HG02678 (cell line): ENCODE measurements at regions not wholly inside any gene's neighbourhood (a gene's known extent, or its start where the extent isn't known, plus 50 kb on each side); places are given as distances from the start of the nearest gene placed in this dataset.

Experiments
- ATAC-seq: cut with Tn5 transposase; IDR thresholded peaks from one replicate; pipeline ENCODE4 v1.9.1; 2021; ENCODE audit warnings: mild to moderate bottlenecking, moderate library complexity; ENCODE audit not compliant: unreplicated experiment

DNA sequence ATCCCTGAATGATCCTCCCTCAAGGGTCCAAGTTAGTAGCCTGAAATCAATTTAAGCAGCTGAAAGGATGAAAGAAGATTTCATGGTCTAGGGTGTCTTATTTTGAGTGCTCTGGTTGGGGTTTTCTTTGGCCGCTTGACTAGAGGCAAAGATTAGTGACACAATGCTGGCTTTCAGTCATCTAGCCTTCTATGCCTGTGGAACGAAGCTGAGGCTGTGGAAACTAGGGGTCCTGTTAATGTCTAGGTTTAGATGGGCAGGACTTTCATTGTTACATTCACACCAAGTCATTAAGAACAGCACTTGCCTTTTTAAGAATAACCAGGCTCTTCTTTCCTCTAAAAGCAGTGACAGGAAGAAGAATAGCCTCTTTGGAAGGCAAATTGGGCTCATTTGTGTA lies 253.8 kb upstream of the E2F7 start:
- no peak for ATAC-seq

DNA sequence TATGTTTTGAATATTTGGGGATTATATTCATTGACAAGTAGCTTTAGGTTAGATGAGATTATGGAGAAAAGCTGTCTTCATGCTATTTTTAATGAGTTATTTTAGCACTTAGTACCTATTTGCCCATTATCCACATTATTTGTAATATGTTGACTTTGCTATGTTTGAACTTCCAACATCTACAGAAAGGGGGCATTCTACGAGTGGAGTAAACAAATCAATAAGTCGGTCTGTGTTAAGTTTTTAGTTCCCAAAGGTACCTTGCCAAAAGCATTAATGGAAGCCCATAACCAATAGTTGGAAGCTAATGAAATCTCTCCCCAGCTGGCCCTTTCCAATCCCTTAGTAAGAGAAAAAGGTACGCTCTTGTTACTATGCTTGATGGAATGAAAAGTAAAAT lies 250.0 kb upstream of the E2F7 start:
- no peak for ATAC-seq

DNA sequence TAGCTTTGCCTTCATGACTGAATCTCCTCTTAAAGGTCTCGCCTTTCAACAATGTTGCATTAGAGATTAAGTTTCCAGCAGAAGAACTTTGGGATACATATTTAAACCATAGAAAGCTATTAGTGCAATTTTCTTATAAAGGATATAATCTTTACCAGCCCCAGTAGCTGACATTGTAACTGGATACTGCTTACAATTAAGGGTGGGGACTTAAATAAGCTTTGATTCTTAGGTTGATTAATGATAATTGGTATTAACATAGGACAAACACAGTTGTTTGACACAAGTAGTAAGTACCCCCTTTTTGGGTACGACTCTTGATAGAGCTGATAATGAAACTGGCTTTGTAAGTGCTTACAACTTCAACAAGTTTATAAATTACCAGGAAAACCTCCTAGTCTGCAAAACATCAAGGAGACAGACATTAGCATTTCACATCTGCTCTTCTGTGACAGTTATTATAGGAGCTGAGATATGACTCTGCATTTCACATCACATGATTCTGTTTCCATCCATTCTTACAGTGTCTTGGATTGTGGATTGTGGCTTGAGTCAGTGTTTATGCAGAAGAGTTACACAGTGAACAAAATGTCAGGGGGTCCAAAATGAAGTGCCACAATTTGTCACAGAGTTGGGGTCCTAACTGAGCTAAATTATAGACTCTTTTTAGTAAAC lies 249.1 kb upstream of the E2F7 start:
- no peak for ATAC-seq

DNA sequence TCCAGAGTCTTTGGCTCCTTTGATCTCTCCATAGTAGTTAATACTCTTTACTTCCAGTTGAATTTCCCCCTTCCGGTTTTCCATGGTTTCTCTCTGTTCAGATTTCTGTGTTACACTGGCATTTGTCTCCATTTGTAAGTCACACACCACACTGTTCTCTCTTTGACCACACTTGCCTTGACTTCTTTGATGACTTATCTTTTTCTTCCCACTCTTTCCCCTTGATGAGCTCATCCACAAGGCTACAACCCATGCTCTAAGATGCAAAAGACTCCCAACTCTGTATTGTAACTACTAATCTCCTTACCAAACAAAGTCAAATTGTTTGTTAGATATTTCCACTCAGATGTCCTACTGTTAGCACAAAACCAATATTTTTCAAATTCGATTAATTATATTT lies 242.7 kb upstream of the E2F7 start:
- no peak for ATAC-seq

DNA sequence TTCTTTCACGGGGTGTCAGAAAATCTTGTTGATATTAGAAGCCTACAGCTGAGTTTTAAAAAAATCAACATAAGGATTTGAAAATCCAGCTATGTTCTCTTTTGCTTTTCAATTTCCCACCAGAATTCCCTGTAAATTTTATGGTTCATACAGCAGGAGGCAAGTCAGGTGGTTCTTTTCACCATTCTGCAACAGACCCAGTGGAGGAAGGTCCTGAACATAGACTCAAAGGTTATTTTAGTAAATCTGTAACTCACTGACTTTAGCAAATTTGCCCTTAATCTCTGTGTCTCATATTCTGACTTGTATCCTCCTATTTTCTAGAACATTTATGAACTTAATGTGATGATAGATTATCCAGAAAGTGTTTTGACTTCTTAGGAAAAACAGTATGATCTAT lies 235.4 kb upstream of the E2F7 start:
- no peak for ATAC-seq

DNA sequence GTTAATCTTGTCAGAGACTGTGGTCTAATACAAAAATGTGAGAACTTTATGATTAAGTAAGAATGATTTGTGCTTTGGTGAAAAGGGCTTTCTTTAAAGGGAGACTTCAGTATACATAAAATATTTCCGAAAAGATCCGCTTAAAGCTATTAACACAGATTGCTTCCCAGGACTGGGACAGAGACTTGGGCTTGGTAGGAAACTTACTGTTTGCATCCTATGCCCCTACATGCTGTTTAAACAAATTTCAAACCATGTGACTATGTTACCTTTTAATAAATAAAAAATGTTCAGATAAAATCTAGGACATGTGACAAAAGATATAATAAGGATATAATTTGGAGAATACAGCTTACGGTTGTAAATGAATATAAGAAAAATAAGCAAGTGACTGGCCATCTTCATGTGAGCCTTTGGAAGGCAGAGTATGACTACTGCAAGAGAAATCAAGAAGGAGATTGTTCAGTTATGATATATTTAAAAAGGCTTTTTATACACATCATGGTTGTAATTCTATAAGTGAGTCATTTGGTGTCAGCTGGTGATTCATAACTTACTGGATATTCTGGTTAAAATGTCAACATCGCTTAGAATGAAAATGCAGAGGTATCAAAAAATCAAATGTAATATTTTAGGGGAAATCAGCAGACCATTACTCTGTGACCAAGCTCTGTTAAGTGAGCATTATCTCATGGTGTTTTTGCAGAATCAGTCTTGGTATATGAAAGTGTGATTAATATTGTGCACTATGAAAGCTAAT lies 234.7 kb upstream of the E2F7 start:
- ATAC-seq = no peak

DNA sequence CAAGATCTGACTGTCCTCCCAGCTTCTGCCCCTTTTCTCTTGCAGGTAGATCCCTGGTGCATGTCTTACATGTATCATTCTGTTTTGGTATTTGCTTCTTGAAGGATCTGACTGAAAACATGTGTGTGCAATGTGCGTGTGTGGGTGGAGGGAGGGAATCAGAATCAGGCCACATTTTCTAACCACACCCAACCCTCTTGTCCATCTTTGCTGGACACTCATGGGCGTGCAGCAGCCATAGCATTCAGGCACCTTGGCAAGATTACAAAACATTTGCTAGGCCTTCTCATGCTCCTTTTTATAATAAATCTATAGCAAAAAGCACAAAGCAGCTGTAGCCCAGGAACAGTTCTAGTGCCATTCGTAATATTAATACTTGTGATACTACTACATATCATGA lies 233.6 kb upstream of the E2F7 start:
- ATAC-seq = no peak

DNA sequence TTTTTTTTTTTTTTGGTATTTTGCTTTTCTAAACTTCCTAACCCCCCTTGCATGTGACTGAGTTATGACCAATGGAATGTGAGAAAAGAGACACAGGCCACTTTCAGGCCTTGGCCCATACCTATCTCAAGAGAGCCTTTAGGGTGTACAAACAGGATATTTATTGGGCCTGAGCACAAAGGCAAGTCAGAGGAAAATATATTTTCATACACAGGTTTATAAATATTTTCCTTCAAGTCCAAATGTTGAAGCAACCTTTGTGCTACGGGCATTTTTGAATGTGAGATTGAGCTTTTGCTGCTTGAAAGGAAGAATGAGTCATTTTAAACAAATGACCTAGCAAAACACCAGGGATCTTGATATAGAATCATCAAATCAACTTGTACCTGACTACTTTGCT lies 228.6 kb upstream of the E2F7 start:
- ATAC-seq = no peak

DNA sequence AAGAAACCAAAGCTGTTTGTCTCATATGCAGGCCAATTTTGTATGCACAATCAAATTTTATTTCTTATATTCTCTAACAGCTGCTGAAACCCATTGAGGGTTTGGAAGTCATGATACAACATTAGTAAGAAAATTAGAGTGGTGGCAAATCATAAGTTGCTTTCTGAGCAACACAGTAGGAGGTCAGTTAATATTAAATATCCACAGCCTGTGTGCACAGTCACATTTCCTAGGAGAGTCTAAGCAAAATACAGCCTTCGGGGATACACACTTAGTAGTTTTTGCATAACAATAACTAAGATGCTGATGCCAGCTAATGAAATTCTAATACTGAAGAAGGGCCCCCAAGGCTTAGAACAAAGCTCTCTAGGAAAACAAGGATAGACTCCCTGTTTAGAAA lies 209.6 kb upstream of the E2F7 start:
- no peak for ATAC-seq

DNA sequence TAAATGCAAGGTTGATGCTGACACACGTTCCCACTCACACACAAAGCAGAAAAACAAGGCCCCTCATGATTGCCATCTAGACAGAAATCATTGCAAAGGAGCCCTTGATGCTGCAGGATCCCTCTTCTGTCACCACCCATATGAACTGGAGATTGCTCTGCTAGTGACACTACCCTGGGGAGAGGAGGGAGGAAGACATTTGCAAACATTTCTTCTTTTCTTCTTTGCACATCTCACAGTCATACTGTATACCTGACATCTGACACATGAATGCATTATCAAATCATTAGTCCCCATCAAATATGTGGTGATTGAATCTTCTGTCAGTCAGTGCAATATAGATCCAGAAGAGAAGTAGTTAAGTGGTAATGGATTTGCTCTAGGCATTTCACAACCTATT lies 208.5 kb upstream of the E2F7 start:
- no peak for ATAC-seq

DNA sequence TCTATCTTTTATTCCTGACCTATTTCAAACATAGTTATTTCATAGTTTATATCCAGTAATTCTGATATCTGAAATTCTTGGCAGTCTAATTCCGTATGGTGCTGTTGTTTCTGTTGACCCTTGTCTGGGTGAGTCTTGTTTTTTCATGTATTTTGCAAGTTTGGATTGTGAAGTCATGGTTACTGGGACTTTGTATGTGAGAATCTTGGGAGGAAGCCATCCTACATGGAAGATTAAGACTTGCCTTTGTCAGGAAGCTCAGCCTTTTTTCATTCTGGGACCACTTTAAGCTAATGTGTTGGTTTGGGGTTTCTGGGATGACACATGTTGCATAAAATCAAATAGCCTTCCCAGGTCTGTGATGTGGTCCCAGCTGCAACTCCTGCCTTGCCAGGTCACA lies 191.6 kb upstream of the E2F7 start:
- ATAC-seq = no peak

DNA sequence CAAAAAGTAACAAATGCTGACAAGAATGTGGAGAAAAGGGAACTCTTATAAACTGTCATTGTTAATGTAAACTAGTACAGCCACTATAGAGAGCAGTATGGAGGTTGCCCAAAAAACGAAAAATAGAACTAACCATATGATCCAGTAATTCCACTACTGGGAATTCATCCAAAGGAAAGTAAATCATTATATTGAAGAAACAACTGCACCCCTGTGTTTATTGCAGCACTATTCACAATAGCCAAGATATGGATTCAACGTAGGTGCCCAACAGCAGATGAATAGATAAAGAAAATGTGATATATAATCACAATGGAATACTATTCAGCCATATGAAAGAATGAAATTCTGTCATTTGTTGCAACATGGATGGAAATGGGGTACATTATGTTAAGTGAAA lies 188.0 kb upstream of the E2F7 start:
- ATAC-seq = no peak

DNA sequence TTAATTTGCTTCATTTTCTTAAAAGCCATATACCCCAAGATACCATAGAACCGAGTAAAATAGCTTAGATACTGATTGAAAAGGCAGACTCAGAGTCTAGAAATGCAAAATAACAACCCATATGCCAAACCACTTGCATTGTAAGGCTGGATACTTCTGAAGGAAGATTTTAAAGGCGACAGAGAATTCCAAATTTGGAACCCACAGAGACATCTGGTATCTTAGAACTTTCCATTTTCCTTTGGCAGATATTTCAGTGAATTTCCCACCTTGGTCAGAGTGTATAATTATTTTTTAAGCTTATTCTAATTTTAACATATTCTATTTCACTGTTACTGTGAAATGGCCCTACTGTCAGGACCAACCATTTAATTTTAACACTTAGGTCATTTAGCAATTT lies 186.4 kb upstream of the E2F7 start:
- ATAC-seq = no peak

DNA sequence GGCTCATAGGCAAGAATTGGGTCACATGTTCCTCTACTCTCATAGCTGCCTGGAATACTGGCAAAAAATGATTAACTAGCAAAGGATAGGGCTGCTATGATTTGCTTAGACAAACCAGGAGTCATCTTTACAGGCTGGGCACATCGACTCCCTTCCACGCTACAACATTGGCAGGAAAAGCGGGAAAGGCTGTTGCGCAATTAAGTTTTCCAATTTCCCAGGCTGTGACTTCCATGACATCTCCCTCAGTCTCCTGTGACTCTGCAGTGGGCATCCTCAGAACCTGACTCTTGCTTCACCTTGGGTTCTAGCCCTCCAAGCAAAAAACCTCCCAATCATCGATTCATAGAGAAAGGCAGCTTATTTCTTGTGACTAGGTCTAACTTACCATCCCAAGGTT lies 184.5 kb upstream of the E2F7 start:
- ATAC-seq = no peak

DNA sequence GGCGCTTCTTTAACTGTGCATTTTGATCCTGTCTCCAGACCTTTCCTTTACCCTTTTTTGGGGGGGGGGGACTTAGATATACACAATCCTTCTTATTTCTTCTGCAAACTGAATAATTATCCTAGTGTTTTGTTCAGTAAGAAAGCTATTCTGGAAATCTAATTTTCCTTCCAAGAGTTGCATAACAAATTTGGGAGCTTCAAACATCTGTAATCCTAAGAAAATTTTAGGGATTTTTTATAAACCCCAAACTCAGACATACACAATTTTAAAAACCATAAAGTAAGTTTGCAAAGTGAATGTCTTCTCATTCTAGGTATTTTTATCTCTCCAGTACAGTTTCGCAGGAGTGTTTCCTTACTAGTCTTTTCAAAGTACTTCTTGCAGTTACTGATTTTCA lies 182.7 kb upstream of the E2F7 start:
- no peak for ATAC-seq

DNA sequence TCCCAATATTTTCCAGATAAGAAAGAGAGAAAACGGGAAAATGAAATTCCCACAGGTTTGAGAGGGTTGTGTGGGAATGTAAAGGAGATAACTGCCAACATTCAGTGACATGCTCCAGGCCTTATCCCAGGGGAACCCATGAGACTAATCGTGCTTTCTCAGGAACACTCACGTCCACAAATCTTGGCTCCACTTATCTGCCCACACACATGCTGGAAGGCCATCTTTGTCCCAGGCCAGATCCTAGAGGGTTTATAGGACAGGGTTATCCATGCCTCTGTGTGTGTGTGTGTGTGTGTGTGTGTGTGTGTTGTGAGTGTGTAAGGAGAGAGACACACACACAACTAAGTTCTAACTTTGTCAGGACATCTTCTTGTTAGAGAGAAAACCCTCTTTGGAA lies 182.2 kb upstream of the E2F7 start:
- ATAC-seq = no peak

DNA sequence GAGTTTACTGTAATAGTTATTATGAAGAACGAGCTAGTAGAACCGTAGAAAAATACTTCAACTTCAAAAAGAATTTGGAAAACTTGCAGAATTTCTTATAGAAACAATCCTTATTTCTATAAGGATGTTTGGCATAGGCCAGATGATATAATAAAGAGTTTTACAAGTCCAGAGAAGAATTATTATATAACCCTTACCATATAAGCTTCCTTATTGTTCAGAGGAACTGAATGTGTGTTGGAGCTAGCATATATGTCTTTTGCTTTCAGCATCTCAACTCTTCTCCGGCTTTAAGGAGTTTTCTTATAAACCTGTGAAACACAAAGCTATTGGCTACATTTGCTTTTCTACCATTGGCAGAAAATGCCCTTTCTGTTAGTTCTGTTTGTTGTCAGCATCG lies 178.0 kb upstream of the E2F7 start:
- ATAC-seq = no peak

DNA sequence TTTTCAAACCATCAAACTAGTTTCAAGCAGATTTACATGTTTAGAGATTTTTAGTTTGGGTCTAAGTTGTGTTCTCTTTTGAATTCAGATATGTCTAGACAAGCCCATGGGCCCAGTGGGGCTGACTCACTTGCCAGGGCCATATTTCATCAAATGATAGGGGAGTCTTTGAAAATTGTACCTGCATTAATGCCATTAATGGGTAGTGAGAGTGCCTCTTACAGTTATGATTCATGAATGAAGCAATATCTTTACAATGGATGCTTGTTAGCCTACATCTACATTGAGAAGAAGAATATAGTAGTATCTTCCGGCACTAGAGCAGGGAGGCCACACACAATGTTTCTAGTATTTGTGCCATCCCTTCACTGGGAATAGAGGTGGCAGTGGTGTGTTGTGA lies 174.2 kb upstream of the E2F7 start:
- ATAC-seq = no peak

DNA sequence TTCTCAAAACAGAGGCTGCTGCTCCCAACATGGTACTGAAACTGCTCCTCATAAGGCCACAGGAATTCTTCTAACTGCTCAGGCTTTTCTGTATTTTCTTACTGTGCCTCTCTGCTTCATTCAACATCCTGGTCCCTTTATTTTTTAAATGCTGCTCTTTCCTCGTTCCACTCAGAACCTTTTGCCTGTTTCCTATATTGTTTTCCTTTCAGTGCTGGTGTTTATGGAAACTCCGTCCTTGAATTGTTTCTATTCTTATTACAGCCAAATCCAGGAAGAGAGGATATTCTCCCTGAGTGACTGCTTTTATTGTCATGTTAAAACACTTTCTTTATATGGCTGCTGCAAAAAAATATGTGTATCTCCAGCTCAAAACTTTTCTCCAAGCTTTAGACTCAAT lies 173.0 kb upstream of the E2F7 start:
- no peak for ATAC-seq

DNA sequence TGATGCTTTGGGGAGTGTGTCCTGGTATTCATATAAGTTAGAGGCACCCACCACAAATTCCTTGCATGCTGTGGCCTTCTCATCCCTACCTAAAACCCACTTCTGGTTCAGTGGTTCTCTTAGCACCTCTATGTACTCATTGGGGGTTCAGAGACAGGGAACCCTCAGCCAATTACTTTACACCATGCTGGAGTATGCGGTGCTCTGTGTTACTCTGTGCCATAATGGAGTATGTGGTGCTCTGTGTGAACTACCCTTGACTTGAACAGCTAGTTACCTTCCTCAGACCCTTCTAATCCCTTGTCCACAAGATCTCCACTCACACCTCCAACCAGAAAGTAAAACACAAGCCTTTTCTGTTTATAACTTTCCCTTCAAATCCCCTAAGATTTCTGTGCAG lies 172.5 kb upstream of the E2F7 start:
- ATAC-seq = no peak

DNA sequence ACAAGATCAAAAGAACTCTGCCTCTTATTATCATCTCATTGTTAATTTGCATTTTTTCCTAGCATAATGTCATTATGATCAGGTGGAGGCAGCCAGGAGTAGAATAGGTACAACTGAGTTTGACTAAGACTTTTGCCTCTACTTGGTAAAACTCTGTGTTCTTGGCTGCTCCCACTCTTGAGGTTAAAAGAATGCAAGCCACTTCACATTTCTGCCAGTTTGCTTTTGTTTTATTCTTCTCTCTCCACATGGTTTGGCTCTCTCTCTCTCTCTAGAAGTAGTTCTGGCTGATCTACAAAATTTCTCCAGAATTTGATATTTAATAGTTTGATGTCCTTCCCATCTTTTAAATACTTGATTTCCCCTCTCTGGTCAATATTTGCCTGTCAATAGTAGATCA lies 170.7 kb upstream of the E2F7 start:
- no peak for ATAC-seq

DNA sequence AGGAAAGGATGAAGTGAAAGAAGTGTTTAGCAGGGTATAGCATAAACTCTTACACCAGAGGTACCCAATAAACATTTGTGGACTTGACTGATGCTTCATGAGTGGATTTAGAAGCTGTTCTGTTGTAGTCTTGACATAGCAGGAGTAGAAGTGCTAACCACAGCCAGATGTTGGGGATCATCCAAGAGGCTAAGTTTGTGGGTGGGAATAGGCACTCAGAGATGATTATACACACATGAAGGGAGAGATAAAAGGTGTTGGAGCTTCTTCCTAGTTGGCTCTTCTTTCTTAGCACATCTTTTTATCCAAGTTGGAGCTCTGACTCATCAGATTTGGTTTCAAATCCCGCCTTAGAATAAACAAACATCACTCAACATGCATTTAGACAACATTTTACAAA lies 166.7 kb upstream of the E2F7 start:
- ATAC-seq = no peak

DNA sequence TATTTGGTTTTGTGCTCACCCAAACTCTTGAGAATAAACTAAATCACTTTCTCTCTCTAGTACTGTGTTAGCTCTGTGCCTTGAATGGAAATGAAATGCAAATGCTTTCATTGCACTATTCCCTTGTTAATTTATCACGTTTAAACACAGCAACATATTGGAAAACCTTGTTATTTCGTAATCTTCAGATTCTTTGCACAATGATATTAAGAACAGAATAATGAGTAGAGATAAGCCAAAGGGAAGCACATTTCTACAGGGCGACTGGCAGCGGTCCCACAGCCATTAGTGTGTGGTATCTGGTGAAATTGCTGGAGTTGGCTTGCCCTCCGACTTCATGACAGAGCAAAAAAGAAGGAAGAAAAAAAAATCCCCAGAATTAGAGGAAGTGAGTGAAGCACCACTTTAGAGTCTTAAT lies 166.1 kb upstream of the E2F7 start:
- no peak for ATAC-seq
